ENCODE measurements at regions not wholly inside any gene's neighbourhood (a gene's known extent, or its start where the extent isn't known, plus 50 kb on each side); places are given as distances from the start of the nearest gene placed in this dataset.

DNA sequence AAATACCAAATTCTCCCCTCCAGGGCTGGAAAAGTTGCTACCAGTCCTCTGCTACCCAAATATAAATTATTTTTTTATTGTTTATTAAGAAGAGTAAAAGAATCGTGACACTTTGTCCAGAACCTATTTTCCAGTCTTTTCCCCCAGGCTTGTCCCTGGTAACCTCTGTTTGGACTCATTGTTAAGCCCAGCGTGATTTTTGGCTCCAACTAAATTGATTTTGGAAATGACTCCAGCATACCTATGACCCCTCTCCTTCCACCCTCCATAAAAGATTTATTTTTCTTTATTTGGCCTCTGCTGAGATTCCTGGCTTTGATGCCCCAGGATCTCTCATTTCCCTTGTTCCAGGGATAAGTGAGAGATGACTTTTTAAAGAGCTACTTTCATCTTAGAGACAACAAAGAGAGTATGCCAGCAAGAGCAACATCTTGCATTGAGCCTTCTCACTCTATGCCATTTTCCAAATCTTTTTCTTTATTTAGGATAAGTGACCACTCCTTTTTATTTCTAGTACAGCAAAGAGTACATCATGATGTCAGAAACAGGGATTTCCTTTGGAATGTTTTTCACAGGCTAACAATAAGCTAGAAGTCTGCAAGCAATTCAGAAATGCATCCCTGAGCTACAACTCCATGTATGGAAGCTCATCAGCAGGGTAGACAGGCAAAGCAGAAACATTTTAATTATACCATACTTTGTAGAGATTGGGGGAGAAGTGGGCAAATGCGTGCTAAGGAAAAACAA lies 75.8 kb downstream of the DAD1 start:
- no peak for DNase-seq (ENCODE audit: low read depth in 2 of 2)

DNA sequence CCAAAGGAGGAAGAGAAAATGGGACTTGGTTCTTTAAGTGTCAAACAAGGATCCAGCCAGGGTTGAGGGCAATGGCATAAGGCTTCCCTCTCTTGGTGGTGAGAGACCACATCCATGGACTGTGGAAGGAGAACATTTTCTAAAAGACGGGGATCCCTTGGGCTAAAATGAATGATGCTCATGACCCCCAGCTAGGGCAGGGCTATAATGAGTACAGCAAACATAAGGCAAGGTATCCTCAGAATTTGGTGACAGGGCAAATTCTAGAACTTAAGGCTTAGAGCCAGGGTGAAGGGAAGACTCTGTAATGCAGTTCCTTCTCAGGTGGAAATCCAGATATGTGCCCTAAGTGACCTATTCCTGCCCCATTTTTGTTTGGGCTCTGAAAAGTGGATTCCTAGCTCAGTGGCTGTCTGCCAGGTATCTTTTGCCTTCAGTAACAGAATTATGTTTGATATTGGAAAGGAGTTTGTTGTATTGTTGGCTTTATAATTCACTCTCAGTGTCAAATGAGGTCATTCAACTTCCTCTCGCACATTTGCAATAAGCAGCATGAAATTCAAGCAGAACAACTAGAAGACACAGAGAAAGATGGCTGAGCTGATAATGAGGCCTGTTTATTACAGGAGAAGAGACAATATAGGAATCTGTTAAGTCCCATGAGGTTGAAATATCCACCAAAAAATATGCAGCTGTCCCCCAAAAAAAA lies 76.8 kb downstream of the DAD1 start:
- DNase-seq (ENCODE audit: low read depth in 2 of 2): no peak

DNA sequence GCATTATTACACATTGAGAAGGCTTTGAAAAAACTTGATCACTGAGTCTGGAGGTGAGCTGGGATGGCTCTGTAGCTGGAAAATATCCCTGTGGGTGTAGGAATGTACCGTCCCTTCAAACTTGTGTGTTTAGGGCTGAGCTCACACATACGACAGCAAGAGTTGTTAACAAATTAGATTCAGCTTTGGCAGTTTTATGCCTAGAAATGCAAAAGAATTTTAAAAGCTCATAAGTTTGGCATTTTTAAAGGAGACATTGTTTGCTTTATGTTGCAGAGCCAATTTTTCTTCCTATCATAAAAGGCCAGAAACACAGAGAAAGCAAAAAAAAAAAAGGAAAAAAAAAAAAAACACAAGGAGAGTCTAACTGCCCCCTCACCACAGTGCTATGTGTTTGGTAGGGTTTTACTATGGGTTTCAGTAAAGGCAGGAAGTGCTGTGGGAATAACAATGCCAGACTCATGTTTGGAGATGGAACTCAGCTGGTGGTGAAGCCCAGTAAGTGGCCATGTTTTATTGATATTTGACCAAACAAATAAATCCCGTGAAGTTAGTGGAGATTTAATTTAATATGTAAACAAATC lies 78.4 kb downstream of the DAD1 start:
- peak; percentile 69 to 72 for DNase-seq (ENCODE audit: low read depth in 2 of 2)

DNA sequence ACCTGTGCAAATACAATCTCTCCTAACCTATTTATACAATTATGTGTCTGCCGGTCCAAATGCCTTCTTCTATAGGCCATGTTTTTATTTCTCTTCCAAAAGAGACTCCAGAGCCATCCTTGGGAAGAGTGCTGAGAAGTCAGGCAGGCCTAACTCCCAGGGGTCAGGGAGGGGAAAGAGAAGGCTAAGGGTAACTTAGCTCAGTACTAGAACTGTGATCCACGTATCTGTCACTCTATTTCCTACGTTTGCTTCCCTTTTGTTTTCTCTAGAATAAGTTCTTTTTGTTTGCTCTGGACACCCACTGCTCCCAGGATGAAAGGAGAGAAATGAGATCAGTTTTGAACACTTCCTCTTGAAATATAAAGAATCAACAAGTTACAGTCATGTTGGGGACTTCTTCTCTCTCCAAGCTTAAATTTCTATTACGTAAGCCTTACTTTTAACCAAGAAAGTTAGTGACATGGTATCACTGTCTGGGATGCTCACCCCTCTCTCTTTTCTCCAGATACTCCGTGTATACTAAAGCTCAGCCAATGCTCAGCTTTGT lies 79.2 kb downstream of the DAD1 start:
- no peak for DNase-seq (ENCODE audit: low read depth in 2 of 2)

DNA sequence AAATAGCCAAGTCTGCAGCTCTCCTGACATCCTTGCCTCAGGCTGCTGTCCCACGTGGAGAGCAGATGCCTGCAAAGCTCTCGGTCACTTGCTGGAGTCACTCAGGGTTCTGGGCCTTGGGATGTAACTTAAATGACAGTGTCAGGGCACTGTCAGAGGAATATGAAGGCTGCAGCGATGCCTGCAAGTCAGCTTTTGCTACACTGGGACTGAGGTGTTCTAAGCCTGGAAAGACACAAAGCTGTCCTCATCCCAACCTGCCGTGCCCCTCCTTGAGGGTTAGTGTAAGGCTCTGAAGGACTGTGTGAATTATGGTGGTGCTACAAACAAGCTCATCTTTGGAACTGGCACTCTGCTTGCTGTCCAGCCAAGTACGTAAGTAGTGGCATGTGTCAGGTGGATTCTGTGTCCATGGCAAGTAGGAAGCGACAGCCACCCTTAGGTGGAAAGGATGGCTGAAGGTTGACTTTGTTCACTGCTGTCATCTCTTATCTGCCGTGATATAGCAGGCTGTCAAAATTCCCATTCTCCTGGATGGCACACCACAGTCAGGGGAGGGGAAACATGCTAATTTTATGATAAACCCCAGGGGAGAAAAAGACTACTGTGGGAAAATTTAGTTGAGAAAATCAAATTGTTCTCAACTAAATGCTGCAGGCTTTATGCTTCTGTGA lies 79.9 kb downstream of the DAD1 start:
- DNase-seq (ENCODE audit: low read depth in 2 of 2): no peak

DNA sequence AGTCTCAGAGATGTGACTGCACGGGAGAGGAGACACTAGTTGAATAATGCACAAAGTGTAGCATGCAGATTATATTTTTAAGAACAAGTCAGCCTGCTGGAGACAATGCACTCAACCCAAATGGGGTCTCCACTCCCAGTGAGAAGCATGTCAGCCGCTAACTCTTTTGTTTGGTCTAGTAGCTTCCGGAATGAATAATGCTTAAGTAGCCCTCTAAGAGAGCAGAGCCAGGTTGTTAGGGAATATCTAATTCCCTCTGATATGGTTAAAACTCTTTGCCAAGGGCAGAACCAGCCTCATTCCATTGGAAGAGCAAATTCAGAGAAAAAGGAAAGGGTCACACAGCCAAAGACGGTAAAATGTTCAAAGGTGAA lies 80.4 kb downstream of the DAD1 start:
- DNase-seq (ENCODE audit: low read depth in 2 of 2): no peak

DNA sequence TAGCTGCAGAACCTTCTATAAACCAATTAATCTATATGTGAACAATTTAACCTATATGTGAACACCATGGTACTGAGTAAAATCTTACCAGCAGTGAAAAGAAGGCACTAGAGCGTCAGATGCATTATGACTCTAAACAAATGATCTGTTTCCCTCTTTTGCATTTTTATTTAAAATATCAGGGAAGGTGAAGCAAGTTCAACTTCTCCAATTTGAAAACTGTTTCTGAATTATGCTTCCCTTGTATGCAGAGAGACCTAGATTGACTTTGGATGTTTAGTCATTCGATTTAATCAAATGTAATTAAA lies 80.9 kb downstream of the DAD1 start:
- no peak for DNase-seq (ENCODE audit: low read depth in 2 of 2)

DNA sequence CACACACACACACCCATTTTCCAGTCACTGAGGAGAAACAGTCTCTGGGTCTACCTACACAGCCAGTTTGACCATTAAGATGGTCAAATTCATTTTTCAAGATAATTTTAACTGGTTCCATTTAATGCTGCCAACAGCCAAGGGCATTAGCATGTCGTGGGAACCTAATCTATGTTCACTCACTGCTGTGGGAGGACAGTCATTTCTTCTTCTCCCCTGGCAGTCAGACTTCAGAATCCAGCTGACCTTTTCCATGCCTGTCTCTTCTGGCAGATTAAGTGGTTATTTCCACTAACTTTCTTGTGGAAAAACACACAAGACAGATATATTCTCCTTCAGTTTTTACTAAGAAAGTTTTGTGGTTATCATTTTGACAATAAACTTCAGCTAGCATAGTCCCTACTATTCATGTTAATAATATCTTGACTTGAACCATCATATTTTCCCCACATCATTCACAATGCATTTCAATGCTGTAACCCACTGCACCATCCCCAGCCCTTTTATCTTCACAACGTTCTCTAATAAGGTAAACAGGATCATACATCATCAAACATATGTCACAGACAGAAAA lies 82.2 kb downstream of the DAD1 start:
- no peak for DNase-seq (ENCODE audit: low read depth in 2 of 2)

DNA sequence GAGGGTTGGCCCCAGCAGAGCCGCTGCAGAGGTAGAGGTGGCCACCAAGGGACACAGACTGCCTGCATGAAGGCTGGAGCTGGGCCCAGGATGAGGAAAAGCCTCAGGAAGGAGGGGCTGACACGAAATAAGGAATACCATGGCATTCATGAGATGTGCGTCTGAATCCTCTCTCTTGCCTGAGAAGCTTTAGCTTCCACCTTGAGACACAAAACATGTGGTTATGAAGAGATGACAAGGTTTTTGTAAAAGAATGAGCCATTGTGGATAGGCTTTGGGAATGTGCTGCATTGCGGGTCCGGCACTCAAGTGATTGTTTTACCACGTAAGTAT lies 82.7 kb downstream of the DAD1 start:
- DNase-seq (ENCODE audit: low read depth in 2 of 2): no peak

DNA sequence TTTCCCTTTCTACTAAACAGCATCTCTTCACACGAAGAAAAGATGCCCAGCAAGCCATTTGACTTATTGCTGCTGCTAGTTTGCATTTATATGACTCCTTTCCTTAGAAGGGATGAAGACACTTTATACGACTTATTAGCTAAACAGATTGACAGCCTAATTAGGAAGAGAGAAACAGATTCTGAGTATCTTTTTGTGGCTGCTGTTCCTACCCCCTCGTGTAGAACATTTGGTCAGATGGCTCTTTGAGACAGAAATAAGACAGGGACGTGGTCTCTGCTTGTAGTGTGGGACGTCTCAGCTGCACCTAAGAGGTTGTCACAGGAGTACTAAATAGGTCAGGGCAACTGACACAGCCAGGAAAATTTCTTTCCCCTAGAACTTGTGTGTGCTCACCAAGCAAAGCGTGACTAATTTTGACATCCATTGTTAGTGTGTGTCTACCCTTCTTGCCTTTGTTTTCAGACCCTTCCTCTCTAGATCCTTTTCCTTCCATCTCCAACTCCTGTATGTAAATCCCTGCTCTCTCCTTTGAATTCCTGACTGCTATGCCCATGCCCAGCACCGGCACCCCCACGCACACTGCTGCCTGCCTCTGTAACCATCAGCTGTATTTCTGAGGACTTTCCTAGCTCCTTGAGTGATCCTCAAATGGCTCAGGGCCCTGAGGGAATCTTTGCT lies 83.2 kb downstream of the DAD1 start:
- DNase-seq (ENCODE audit: low read depth in 2 of 2): no peak

DNA sequence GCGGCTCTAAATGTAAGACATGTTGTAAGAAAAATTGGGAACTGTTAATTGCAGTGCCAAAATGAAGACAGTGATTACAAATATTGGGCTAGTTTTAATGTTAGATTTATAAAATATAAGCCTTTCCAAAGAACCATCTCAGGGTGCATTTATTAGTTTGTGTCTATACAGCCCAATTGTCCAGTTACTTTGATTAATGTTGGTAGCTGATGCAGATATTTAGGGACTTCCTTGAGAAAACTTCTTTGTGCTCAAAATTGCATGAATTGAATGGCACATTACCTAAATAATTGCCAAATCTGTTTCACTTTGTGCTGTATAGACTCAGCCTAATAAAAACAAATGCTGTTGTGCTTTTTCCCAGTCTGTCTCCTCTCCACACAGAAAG lies 83.7 kb downstream of the DAD1 start:
- no peak for DNase-seq (ENCODE audit: low read depth in 2 of 2)

DNA sequence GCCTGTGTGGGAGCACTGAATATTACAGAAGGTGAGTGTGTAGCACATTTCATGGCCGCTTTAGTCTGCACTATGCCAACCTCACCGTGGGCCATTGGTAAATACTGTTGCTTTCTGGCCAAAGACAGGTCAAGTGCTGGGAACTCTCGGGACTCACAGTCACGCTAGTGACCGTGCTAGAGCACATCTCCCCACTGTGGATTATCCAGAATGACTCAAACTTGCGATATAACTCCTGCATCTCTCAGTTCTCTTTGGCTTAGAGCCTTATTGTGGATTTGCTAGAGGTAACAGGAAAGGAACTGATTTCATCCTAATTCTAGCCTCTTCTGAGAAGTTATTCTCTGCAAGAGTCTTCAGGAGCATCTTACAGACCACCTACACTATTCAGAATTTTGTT lies 86.5 kb downstream of the DAD1 start:
- no peak for DNase-seq (ENCODE audit: low read depth in 2 of 2)

DNA sequence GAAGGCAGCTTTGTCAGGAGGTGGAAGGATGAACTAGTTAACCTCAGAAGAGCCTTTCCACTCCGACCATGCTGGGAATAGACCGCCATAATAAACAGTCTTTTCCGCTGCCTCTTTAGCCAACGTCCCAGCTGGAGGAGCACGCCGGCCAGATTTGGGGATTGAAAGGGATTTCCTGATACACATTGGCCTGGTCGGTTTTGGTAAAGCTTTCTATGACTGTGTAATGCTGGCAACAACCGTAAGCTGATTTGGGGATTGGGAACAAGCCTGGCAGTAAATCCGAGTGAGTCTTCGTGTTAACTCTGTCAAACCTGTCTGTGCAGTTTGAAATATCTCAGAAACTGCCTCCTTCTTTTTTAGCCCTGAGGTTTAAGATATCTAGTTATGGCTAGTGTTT lies 87.0 kb downstream of the DAD1 start:
- DNase-seq (ENCODE audit: low read depth in 2 of 2): no peak

DNA sequence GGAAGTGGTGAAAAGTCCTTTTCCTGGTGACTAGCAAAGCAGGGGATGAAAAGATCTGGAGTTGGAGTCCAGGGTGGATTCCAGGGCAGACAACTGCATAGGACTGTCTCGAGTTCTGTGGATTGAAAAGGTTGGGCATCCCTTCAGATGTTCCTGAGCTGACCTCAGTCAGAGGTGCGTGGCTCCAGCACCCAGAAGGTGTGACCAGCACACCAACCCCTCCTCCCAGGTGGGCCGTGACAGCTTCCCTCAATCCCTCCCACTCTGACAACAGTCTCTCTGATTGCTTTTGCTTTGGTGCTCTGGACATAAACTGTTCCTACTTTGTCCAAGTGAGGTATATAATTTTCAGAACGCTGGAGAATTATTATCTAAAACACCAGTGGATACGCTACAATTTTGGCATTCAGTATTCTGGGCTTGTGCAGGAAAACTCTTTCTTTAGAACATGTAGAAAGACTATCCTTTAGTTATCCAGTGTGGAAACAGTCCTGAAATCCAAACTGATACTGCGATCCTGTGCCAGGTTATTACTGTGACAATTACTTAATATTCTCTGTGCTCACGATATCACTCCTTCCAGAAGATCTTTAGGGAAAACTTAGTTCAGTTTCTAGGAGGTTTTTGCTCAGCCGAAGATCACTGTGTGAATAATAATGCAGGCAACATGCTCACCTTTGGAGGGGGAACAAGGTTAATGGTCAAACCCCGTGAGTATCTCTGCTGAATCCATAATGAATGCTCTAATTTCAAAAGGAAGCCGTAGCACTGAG lies 87.9 kb downstream of the DAD1 start:
- DNase-seq (ENCODE audit: low read depth in 2 of 2): no peak

DNA sequence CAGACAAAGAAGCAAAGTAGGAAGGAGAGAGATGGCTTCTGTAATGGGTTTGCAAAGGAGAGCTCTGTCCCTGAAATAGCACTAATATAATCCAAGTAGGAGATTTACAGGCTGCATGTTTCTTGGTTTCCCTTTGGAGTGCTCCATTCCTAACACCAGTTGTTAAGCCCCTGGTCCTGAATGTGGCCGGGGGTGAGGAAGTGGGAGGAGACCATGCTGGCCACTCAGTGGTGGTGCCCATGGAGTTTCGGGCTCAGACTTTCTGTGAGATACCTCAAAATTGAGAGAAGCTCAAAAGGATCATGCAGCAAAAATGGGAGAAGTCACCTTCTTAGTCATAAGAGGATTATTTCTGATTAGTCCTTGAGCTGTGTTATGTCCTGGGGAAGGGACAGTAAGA lies 88.5 kb downstream of the DAD1 start:
- no peak for DNase-seq (ENCODE audit: low read depth in 2 of 2)

DNA sequence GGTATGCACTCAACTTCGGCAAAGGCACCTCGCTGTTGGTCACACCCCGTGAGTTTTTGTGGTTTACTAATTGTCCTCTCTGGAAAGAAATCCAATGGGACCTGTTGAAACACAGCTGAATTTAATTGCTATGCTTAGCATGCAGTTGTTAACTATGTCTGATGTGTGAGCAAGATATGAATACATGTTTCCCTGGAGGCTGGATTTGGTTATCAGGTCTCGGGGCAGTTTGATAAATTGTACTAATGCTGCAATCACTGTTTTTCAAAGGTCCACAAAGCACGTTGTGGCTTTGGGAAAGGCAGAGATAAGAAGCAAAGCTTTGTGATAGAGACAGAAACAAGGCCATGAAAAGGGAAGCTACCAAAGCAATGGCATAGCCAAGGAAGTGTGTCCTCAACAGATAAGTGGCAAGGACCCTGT lies 91.3 kb downstream of the DAD1 start:
- DNase-seq (ENCODE audit: low read depth in 2 of 2): no peak

DNA sequence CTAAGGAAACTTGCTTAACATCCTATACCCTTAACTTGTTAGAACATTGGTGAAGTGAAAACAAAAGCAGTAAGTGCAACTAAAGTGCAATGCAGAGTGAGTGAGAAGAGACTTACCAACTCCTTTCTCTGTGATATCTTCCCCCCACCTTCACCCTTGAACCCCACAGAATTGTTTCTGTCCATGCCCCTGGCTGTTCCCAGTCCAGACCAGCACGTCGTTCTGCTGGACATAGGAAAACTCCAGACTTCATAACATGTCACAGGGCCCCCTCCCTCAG lies 91.9 kb downstream of the DAD1 start:
- no peak for DNase-seq (ENCODE audit: low read depth in 2 of 2)

DNA sequence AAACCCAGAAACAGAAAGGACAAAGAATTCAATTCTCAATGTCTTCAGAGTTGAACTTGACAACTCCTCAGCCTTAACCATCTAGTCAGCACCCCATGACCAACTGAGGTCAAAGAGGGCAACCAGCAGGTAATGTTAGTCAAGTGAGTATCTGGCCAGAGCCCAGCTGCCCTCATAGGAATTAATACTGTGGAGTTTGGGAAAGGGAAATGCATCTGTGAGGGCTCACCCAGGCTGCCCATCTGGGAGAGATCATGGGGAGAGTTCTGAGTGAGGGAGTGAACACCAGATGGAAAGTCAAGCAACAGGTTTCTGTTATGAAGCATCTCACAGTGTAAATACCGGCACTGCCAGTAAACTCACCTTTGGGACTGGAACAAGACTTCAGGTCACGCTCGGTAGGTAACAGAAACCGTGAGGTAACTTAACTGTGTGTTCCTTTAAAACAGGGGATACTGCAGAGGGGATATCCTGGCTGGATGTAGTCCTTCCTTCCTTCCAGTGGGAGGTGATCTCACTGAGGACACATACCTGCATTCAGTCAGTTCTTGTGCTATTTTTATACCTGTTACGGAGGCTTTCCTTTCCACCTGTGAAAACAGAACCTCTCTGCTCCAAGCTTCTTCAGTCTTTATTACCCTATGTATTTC lies 94.4 kb downstream of the DAD1 start:
- no peak for DNase-seq (ENCODE audit: low read depth in 2 of 2)

DNA sequence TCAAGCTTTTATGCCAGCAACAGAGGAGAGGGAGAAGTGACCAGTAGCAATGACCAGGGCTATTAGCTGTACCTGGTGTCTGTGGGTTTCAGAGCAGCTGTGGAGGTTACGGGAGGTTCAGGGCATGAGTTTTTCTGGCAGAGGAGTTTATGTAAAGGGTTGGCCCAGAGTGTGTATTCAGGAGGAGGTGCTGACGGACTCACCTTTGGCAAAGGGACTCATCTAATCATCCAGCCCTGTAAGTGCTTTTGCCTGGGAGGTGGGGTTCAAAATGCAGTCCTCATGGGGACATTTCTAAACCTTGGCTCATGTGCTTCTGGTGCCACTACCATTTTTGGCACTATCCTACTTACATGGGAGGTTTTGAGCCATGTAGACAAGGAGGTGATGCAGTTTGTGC lies 95.3 kb downstream of the DAD1 start:
- DNase-seq (ENCODE audit: low read depth in 2 of 2): no peak

DNA sequence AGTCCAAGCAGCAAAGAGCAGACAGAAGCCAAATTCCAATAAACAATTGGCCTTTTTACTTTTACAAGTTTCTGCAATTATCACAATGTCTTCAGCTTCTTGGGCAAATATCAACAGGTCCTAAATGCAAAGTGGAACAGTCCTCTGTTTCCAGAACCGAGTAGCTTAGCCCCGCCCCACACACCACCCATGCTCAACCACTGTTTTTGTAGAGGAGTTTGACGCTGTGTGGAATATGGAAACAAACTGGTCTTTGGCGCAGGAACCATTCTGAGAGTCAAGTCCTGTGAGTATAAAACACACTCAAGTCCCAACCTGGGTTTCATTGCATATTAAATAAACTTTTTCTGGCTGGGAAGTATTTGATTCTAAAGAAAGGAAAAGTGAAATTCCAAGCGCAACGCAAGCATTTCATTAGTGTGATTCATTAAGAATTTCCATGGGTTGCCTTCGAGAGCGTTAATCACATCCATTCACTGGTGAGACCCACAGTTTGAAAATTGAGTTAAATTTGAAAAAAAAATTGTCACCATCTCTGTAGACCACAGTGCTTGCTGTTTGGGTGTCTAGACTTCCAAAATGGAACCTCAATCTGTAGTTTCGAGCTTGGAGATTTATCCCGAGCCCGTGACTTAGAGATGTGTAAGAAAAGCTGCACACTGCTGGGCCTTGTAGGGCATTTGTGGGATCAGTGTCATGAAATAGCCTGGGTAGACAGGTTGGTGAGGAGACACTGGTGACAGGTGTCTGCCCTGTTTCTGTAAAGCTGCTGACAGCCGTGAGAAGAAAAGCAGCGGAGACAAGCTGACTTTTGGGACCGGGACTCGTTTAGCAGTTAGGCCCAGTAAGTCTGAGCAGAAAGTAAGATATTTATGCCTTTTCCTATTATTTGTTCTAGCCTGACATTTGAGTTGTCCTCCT lies 96.1 kb downstream of the DAD1 start:
- no peak for DNase-seq (ENCODE audit: low read depth in 2 of 2)
